IPS-NIHi7 (cell line): ENCODE measurements at regions not wholly inside any gene's neighbourhood (a gene's known extent, or its start where the extent isn't known, plus 50 kb on each side); places are given as distances from the start of the nearest gene placed in this dataset.
A peak's percentile ranks its signal among the peaks of the same experiment; 100 is the strongest.
"Not testable (repeated sequence)": the region's sequence is repeated elsewhere in the genome, so short reads cannot be mapped to it uniquely, and the experiment has no call there.

Source experiments
- DNase-seq: peaks from one replicate; pipeline ENCODE4 v3.0.0; 2012; ENCODE audit warnings: mixed read lengths; ENCODE audit errors: extremely low spot score

- no peak for DNase-seq
These were observed 52.3 kb upstream of the COL5A2 start for GRCh38 chr2:189231719-189232323.

- DNase-seq = no peak
These were observed 53.3 kb upstream of the COL5A2 start for GRCh38 chr2:189232759-189233406.

- no peak for DNase-seq
These were observed 54.0 kb upstream of the COL5A2 start for GRCh38 chr2:189233527-189233926.

GRCh38 chr2:189234991-189235390 lies 55.4 kb upstream of the COL5A2 start:
- no peak for DNase-seq

- DNase-seq = no peak
These were observed 56.5 kb upstream of the COL5A2 start for GRCh38 chr2:189236066-189236465.

- DNase-seq = no peak
These were observed 59.3 kb upstream of the COL5A2 start for GRCh38 chr2:189238903-189239302.

- not testable (repeated sequence) for DNase-seq
These were observed 64.3 kb upstream of the COL5A2 start for GRCh38 chr2:189243843-189244242.

GRCh38 chr2:189247276-189247675 lies 67.7 kb upstream of the COL5A2 start:
- no peak for DNase-seq

- no peak for DNase-seq
These were observed 68.6 kb upstream of the COL5A2 start for GRCh38 chr2:189248141-189248540.

GRCh38 chr2:189249171-189249570 lies 69.6 kb upstream of the COL5A2 start:
- no peak for DNase-seq

GRCh38 chr2:189249901-189250300 lies 70.3 kb upstream of the COL5A2 start:
- no peak for DNase-seq

GRCh38 chr2:189252991-189253675 lies 73.6 kb upstream of the COL5A2 start:
- DNase-seq = no peak

GRCh38 chr2:189253836-189254235 lies 74.3 kb upstream of the COL5A2 start:
- DNase-seq = no peak

GRCh38 chr2:189254268-189254883 lies 74.8 kb upstream of the COL5A2 start:
- DNase-seq = peak; percentile 15

GRCh38 chr2:189255711-189256110 lies 76.2 kb upstream of the COL5A2 start:
- DNase-seq = no peak

- DNase-seq = no peak
These were observed 79.2 kb upstream of the COL5A2 start for GRCh38 chr2:189258616-189259365.

- DNase-seq = no peak
These were observed 80.8 kb upstream of the COL5A2 start for GRCh38 chr2:189260361-189260814.

- DNase-seq = no peak
These were observed 81.9 kb upstream of the COL5A2 start for GRCh38 chr2:189261431-189261841.

GRCh38 chr2:189261916-189262315 lies 82.4 kb upstream of the COL5A2 start:
- DNase-seq = no peak

GRCh38 chr2:189265696-189266320 lies 86.2 kb upstream of the COL5A2 start:
- DNase-seq = no peak

GRCh38 chr2:189267491-189267890 lies 87.9 kb upstream of the COL5A2 start:
- no peak for DNase-seq
